H1 (cell line): ENCODE measurements at regions not wholly inside any gene's neighbourhood (a gene's known extent, or its start where the extent isn't known, plus 50 kb on each side); places are given as distances from the start of the nearest gene placed in this dataset.

Experiments
- ATF3 ChIP-seq: IDR thresholded peaks from 2 replicates; pipeline ENCODE4 v1.6.1; 2011; ENCODE audit warnings: low read depth, mild to moderate bottlenecking, low read length; ENCODE audit not compliant: insufficient read depth
- BACH1 ChIP-seq: IDR thresholded peaks from 2 replicates; pipeline ENCODE4 v1.6.1; 2012; ENCODE audit warnings: low read length, improper control_type of control experiment
- CTBP2 ChIP-seq: IDR thresholded peaks from 2 replicates; pipeline ENCODE4 v1.7.0; 2011; ENCODE audit warnings: borderline replicate concordance, mild to moderate bottlenecking, moderate library complexity, mixed read lengths, low read length; ENCODE audit not compliant: insufficient read depth, insufficient read length
- SIX5 ChIP-seq: IDR thresholded peaks from 2 replicates; pipeline ENCODE4 v1.6.1; 2011; ENCODE audit warnings: mild to moderate bottlenecking, low read depth, low read length
- SP4 ChIP-seq: IDR thresholded peaks from 2 replicates; pipeline ENCODE4 v1.6.1; 2012; ENCODE audit warnings: low read length, inconsistent platforms

GRCh38 chr11:23520226-23520960 lies 660.1 kb upstream of the CCDC179 start (continued):
- TF ChIP-seq ATF3 (no peak), BACH1 (no peak), CTBP2 (no peak), SIX5 (no peak), SP4 (no peak)
